OCI-LY3 (cell line): ENCODE measurements at regions not wholly inside any gene's neighbourhood (a gene's known extent, or its start where the extent isn't known, plus 50 kb on each side); places are given as distances from the start of the nearest gene placed in this dataset.

ENCODE experiments used
- CTCF ChIP-seq: fragments of 200-600, 300-600 bp; sonication (generic); IDR thresholded peaks from 2 replicates; pipeline ENCODE4 v1.5.1; 2014; ENCODE audit warnings: antibody characterized with exemption, low read length, low read depth
- EZH2phosphoT487 ChIP-seq: fragments of 200-600 bp; shearing (Covaris generic); IDR thresholded peaks from 2 replicates; pipeline ENCODE4 v1.6.1; 2018; ENCODE audit warnings: antibody characterized with exemption, mixed run types, low read depth

GRCh38 chr4:114304046-114304445 is 294.6 kb upstream of the UGT8 start:
- TF ChIP-seq CTCF (no peak), EZH2phosphoT487 (no peak)
